GM21381 (cell line): ENCODE measurements at regions not wholly inside any gene's neighbourhood (a gene's known extent, or its start where the extent isn't known, plus 50 kb on each side); places are given as distances from the start of the nearest gene placed in this dataset.
"Not testable (repeated sequence)": the region's sequence is repeated elsewhere in the genome, so short reads cannot be mapped to it uniquely, and the experiment has no call there.

ENCODE experiments used
- ATAC-seq: cut with Tn5 transposase; IDR thresholded peaks from one replicate; pipeline ENCODE4 v1.9.1; 2021; ENCODE audit warnings: mild to moderate bottlenecking, moderate library complexity; ENCODE audit not compliant: unreplicated experiment

DNA sequence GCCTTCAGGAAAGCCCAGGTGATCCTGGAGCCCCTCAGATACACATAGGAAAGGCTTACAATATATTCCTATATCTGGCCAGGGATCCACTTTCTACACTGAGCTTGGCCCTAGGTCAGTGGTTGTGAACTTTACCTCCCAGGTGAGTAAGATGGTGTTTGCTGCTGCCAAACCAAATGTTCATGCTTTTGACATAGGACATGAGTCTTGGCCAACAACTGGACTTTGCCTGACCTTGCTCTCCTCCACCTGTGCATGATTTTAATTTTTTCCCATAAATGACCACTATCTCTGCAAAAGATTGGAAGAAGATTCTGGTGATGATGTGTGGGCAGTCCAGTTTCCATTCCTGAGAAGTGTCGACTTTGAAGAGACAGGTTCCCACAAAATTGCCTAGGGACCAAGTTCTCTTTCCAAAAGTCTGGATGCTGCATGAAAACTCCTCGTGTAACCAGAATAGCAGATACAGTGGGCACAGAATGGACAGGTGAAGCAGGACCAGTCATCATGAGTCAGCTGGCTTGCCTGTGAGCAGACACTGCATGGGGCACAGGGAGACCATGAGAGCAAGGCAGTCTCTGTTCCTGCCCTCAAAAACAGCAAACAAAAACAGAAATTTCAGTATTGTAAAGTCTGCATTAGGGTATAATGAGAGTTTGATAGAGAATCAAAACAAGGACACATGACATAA is 226.4 kb upstream of the MON1B start:
- no peak for ATAC-seq

GRCh38 chr16:76970087-76970744 is 220.8 kb upstream of the MON1B start:
- no peak for ATAC-seq

DNA sequence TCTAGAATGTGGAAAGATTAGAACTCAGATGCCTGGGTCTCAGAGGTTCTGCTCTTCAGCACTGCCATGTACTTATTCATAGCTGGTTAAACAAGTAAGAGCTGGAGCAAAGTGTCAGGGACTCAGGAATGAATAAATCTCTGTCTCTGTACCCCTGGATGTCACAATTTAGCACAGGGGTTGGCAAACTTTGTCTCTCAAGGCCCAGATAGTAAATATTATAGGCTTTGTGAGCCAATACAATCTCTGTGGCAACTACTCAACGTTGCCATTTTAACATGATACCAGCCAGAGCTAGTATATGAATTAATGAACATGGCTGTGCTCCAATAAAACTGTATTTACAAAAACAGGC is 220.3 kb upstream of the MON1B start:
- no peak for ATAC-seq

- ATAC-seq, result peak; percentile 89
Measured at GRCh38 chr16:76976101-76976500, 214.9 kb upstream of the MON1B start.

DNA sequence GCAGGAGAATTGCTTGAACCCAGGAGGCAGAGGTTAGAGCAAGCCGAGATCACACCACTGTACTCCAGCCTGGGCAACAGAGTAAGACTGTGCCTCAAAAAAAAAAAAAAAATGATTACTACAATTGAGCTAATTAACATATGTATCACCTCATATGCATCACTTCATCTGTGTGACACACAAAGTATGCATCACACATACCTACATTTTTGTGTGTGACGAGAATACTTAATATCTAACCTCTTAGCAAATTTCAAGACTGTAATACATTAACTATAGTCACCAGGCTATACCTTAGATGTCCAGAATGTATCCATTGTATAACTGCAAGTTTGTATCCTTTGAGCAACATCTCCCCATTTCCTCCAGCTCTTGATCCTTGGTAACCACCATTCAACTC is 214.2 kb upstream of the MON1B start:
- ATAC-seq, result no peak

GRCh38 chr16:76984196-76984595 is 206.8 kb upstream of the MON1B start:
- no peak for ATAC-seq

- no peak for ATAC-seq
Measured at GRCh38 chr16:76985392-76986045, 205.5 kb upstream of the MON1B start.

DNA sequence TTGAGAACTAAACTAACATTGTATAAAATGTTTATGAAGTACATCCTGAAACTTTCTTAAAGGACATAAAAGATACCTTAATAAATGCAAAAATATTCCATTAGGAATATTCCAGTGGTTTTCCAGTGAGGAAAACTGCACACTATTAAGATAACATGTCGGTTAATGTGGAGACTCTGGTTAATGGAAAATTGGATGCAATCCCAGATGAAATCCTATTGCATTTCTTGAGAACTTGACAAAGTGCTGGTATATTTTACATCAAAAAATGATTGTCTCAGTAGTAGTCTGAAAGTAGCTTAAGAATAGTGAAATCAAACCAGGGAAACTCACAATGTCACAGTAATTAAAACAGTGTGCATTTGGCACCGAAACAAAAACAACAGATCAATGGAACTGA is 202.5 kb upstream of the MON1B start:
- no peak for ATAC-seq

DNA sequence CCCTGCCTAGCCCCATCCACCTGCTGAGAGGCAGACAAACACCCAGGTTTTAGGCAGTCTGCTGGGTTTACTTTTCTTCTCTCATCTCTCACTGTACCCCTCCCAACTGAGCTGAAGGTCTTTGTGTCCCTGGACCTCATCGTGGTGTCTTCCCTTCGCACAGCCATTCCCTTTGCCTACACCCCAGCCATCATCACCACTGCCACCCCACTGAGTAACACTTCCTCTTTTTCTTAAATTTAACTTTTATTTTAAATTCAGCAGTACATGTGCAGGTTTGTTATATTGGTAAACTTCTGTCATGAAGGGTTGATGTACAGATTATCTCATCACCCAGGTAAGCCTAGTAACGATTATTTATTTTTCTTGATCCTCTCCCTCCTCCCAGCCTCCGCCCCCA is 188.3 kb upstream of the MON1B start:
- ATAC-seq, result no peak

- ATAC-seq, result no peak
Measured at GRCh38 chr16:77009453-77009852, 181.5 kb upstream of the MON1B start.

GRCh38 chr16:77014441-77014840 is 176.5 kb upstream of the MON1B start:
- ATAC-seq, result no peak

DNA sequence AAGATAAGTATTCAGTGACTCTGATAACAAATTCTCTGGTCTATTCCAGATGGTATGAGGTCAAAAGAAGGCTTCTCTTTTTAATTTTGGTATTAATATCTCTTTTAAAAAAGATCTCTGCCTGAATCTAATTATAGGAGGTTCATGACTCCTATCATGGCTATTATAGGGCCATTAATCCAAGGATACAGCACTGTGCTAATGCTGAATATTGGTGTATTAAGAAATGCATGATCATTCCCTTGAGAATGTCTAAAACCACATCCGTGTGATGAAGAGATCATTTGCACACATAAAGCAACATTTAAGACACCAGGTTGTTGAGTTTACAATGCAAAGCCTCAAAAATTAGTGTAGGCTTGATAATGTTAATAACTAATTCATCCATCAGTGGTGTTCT is 160.4 kb upstream of the MON1B start:
- ATAC-seq, result no peak

- no peak for ATAC-seq
Measured at GRCh38 chr16:77033516-77033915, 157.5 kb upstream of the MON1B start.

DNA sequence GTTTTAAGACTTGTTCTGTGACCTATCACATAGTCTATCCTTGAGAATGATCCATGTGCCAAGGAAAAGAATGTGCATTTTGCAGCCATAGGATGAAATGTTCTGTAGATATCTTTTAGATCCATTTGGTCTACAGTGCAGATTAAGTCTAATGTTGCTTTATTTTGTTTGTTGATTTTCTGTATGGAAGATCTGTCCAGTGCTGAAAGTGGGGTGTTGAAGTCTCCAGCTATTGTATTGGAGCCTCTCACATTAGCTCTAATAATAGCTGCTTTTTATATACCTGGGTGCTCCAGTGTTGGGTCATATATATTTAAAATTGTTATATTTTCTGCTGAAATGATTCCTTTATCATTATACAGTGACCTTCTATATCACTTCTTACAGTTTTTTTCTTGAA is 155.6 kb upstream of the MON1B start:
- no peak for ATAC-seq

- no peak for ATAC-seq
Measured at GRCh38 chr16:77037696-77038347, 153.2 kb upstream of the MON1B start.

GRCh38 chr16:77041468-77041867 is 149.5 kb upstream of the MON1B start:
- ATAC-seq, result no peak

GRCh38 chr16:77043076-77043475 is 147.9 kb upstream of the MON1B start:
- no peak for ATAC-seq

DNA sequence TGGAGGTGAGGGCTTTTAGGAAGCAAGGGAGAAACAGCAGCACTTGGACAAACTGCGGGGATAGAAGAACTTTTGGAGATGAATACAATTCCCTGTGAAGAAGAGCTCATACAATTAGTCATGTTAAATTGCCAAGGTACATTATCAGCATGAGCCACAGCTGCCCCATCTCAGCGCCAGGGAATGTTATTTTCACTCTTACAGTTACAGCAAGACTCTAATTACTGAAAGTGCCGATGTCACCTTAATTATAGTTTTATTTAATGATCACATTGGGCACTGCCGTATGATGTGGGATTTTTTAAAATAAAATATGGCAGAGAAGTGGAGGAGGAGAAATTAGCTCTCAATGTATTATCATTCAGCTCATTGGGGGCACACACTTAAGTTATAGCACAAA is 144.8 kb upstream of the MON1B start:
- no peak for ATAC-seq

DNA sequence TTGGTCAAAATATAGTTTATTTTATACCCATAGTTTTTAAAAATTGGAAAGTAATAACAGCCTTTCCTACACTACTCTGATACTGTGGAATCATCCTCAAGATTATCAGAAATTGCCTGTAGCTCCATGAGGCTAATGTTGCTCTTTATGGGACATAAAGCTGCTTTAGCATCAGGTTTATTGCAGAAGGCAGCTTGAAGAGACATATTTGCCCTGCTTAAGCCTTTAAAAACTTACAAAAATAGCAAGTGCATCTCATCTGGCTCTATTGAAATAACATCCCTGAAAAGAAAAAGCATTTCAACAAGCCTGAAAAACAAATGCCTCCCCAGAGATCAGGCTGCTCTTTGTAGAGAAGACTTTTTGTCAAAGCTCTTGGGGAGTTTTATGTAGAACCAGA is 142.9 kb upstream of the MON1B start:
- ATAC-seq, result no peak

DNA sequence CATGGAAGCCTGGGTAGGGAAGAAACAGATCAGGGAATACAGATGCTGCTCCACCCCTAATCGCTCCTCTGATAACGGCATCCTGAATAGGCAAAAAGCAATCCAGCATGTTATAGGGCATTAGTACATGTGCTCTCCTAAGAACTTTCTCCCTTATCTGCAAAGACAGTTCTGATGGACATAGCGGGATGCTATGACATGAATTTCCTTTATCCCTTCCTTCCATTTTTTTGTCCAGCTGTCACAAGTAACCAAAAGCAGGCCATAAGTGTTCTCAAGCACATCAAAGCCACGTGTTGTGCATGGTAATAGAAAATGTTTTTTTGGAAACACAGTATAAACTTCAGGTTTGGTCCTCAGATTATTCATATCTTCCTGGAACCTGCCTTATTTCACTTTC is 141.4 kb upstream of the MON1B start:
- no peak for ATAC-seq

GRCh38 chr16:77056597-77056996 is 134.4 kb upstream of the MON1B start:
- ATAC-seq, result not testable (repeated sequence)
